DMS114 treated with DMSO at 0.1 percent for 48 hours (cell line): ENCODE measurements at regions not wholly inside any gene's neighbourhood (a gene's known extent, or its start where the extent isn't known, plus 50 kb on each side); places are given as distances from the start of the nearest gene placed in this dataset.

Source experiments
- DNase-seq: peaks from one replicate; lab custom pipeline; 2025; ENCODE audit not compliant: unreplicated experiment; lab: John Stamatoyannopoulos, UW

DNA sequence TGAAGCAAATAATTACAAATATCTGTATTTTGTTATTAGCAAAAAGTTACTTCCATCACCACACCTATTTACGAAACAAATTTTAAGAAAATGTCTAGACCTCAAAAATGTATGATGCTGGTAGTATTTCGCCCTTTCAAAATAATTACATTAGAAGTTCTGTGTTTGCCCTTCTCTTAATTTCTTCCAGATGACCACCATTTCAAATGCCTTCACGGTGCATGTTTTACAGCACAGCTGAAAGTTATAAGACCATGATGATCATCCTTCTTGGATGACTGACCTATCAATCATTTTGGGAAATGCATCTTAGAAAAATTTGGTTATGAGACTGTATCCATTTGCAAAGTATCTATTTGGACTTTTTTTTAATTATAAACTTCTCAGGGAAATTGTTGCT, 390.8 kb downstream of the SLITRK6 start:
- DNase-seq = no peak

GRCh38 chr13:85406269-85406975, 392.8 kb downstream of the SLITRK6 start:
- DNase-seq = no peak

GRCh38 chr13:85405316-85405897, 393.8 kb downstream of the SLITRK6 start:
- no peak for DNase-seq

DNA sequence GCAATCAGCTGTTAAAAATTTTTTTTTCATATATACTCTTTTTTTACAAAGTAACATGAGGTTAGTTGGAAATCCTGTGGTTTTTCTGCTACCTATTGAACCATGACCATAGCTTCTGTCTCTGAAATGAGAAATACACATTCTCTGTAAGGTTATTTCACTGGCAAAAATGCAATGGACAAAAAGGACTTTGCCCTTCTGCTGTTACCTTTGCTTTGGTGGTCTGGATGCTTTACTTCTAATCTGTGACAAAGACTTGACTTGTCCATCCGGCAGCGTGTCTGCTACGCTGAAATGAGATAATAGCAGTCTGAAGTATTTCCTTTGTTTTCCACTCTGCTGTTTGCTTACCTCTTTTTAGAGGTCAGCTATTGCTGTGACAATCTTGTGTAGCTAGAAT, 412.8 kb downstream of the SLITRK6 start:
- DNase-seq = peak; percentile 57

GRCh38 chr13:85383291-85383690, 415.9 kb downstream of the SLITRK6 start:
- peak; percentile 64 for DNase-seq

- no peak for DNase-seq
Observed at GRCh38 chr13:85381082-85381481, 418.1 kb downstream of the SLITRK6 start.

DNA sequence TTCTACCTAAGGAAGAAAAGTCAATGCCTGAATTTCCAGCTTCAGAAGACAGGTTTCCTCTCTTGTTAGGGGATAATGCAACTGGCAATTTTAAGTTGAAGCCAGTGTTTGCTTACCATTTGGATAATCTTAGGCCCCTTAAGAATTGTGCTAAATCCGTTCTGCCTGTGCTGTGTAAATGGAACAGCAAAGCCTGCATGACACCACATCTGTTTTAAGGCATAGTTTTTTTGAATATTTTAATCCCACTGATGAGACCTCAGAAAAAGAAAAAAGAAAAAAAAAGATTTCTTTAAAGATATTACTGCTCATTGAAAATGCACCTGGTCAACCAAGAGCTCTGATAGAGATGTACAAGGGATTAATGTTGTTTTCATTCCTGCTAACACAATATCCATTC, 419.2 kb downstream of the SLITRK6 start:
- DNase-seq = no peak

- DNase-seq = no peak
Observed at GRCh38 chr13:85379433-85379832, 419.8 kb downstream of the SLITRK6 start.

DNA sequence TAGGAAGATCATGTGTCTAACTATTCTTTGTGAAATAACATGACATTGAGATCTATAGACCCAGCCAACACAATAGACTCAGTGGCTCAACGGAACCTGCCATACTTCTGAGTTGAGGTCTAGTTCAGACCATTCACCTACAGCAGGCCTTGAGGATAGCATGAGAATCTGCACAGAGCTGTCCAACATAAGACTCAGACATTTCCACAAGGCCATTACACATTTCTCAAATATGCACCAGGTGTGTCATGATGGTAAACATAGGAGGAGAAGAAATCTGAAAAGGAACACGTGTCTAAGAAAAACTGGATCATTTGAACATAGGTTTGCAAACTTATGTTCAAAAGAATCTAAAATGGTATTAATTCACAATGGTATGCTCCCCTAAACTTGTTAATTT, 421.4 kb downstream of the SLITRK6 start:
- DNase-seq = no peak

GRCh38 chr13:85373322-85373721, 425.9 kb downstream of the SLITRK6 start:
- DNase-seq = no peak

GRCh38 chr13:85371254-85371653, 428.0 kb downstream of the SLITRK6 start:
- no peak for DNase-seq

- DNase-seq = no peak
Observed at GRCh38 chr13:85368686-85369085, 430.5 kb downstream of the SLITRK6 start.

- DNase-seq = no peak
Observed at GRCh38 chr13:85367887-85368286, 431.3 kb downstream of the SLITRK6 start.

GRCh38 chr13:85366759-85367417, 432.3 kb downstream of the SLITRK6 start:
- no peak for DNase-seq

DNA sequence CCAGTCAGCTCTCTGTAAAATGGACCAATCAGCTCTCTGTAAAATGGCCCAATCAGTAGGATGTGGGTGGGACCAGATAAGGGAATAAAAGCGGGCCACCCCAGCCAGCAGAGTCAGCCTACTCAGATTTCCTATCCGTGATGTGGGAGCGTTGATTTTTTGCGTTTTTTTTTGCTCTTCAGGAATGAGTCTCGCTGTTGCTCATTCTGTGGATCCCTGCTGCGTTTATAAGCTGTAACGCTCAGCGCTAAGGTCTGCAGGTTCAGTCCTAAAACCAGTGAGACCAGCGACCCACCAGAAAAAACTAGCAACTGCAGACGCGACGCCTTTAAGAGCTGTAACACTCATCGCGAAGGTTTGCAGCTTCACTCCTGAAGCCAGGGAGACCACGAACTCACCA, 435.7 kb downstream of the SLITRK6 start:
- DNase-seq = no peak

GRCh38 chr13:85362980-85363379, 436.2 kb downstream of the SLITRK6 start:
- no peak for DNase-seq

DNA sequence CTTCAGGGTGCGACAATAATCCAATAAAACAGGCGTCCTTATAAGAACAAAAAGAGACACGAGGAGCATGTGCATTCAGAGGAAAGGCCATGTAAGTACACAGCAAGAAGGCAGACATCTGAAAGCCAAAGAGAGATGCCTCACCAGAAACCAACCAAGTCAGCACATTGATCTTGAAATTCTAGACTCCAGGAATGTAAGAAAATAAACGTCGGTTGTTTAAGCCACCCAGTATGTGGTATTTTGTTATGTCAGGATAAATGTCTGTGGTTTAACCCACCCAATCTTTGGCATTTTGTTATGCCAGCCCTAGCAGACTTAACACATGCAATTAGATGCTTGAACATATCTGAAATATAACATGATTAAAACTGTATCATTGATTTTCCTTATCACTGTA, 452.0 kb downstream of the SLITRK6 start:
- no peak for DNase-seq

- DNase-seq = no peak
Observed at GRCh38 chr13:85334187-85334586, 465.0 kb downstream of the SLITRK6 start.

DNA sequence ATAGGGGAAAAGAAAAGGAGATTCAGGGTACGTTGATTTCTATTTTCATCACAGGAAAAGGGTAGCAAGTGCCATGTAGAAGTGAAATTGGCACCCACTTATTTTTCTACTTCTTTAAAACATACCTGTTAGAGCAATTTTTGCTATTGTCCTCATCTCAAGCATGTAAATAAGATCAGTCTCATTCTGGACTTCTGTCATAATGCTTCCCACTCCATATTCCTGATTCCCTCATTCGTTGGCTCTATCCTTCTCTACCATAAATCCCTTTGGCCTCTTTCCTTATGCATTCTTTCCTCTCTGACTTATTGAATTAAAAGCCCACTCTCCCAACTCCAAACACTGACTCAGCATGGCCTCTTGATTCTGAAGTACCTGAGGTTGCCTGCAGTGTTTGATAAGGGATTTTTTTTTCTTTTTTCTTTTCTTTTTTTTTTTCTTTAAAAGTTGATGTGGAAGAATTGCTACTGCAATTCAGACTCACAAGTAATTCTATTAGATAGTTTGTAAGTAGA, 465.7 kb downstream of the SLITRK6 start:
- DNase-seq = no peak

- no peak for DNase-seq
Observed at GRCh38 chr13:85332615-85333014, 466.6 kb downstream of the SLITRK6 start.

- DNase-seq = no peak
Observed at GRCh38 chr13:85321734-85322133, 477.5 kb downstream of the SLITRK6 start.

- DNase-seq = no peak
Observed at GRCh38 chr13:85317781-85318180, 481.4 kb downstream of the SLITRK6 start.
